Pancreas (tissue), 10 donors: ENCODE measurements at regions not wholly inside any gene's neighbourhood (a gene's known extent, or its start where the extent isn't known, plus 50 kb on each side); places are given as distances from the start of the nearest gene placed in this dataset.
"Not testable (repeated sequence)": the region's sequence is repeated elsewhere in the genome, so short reads cannot be mapped to it uniquely, and the experiment has no call there.

Experiments used
- ATAC-seq, 4 donors: fragments of 200-7000 bp; cut with Tn5 transposase; one replicate each; pipeline versions ENCODE4 v1.8.0 to v1.9.1; 2020; ENCODE audit warnings: mild to moderate bottlenecking in 4 of 4, moderate library complexity in 4 of 4
- DNase-seq, 6 donors: peaks; one replicate each; pipeline ENCODE4 v3.0.0-alpha.2; 2020
- FAIRE-seq: peaks from 2 replicates; lab custom pipeline; 2012; peaks lifted over from hg19 to GRCh38; lab: Jason Lieb, UNC
- H3K27ac ChIP-seq, 4 donors: fragments of 200-600 bp; sonication (generic); 1 replicate in 3 of 4; 2 replicates in 1 of 4; pipeline versions ENCODE4 v1.5.0 to v1.8.0; 2020
- H3K27me3 ChIP-seq, 4 donors: fragments of 200-600 bp; one replicate each; pipeline ENCODE4 v1.8.0; 2021
- H3K36me3 ChIP-seq, 3 donors: fragments of 200-600 bp; sonication (generic) in 1 of 3; one replicate each; pipeline versions ENCODE4 v1.5.0 to v1.8.0; 2020 to 2021
- H3K4me1 ChIP-seq, 3 donors: fragments of 200-600 bp; one replicate each; pipeline ENCODE4 v1.8.0; 2021
- H3K4me3 ChIP-seq, 4 donors: fragments of 200-600 bp; sonication (generic) in 2 of 4; one replicate each; pipeline versions ENCODE4 v1.5.0 to v1.8.0; 2020 to 2021
- H3K9me3 ChIP-seq, 4 donors: fragments of 200-600 bp; one replicate each; pipeline ENCODE4 v1.8.0; 2021
- WGBS, 2 donors: extraction: QIAGEN DNeasy Blood & Tissue Kit; methylation state at CpG; one replicate each; pipeline ENCODE4 v1.1.7; 2013; 5-methylcytosine and 5-hydroxymethylcytosine counted together
- intact Hi-C, 3 donors: fragments of 100-400 bp; cut with DNase I; formaldehyde crosslinking; loops; one replicate each; pipeline versions ENCODE4 v1.11.1 to v1.14.2; 2022
- TF ChIP-seq, protein P1 (sequence below), 4 donors: fragments of 200-600 bp; sonication (generic) in 3 of 4; IDR thresholded peaks; one replicate each; pipeline versions ENCODE4 v1.5.0 to v1.8.0; 2021; ENCODE audit warnings: antibody characterized with exemption in 4 of 4
- donor health status: healthy with polysubstance abuse.
- donor health status: DM: no; HTN: no; CAD: no; lungs with moderate emphysema.
- donor health status: DM: no; HTN: no; CAD: no.
- donor health status: control.
- donor health status: control.
- donor health status: Bipolar disorder and iron deficiency.
- donor health status: DM: yes; HTN: yes; CAD: no.
- donor health status: DM: no; HTN: no; CAD: no.
- donor health status: DM: no; HTN: no; CAD: no.
- donor health status: DM: yes; HTN: yes; CAD: no.

GRCh38 chr17:83205387-83206035 is 126.1 kb downstream of the METRNL start:
- H3K27ac ChIP-seq, FAIRE-seq, intact Hi-C loops, H3K36me3 ChIP-seq, H3K9me3 ChIP-seq, H3K4me1 ChIP-seq, H3K4me3 ChIP-seq, ATAC-seq, H3K27me3 ChIP-seq: not testable (repeated sequence)
- WGBS, 2 donors = 47 to 65% methylated on average over 7 to 31 of the region's 50 CpGs
- TF ChIP-seq, protein P1, sequence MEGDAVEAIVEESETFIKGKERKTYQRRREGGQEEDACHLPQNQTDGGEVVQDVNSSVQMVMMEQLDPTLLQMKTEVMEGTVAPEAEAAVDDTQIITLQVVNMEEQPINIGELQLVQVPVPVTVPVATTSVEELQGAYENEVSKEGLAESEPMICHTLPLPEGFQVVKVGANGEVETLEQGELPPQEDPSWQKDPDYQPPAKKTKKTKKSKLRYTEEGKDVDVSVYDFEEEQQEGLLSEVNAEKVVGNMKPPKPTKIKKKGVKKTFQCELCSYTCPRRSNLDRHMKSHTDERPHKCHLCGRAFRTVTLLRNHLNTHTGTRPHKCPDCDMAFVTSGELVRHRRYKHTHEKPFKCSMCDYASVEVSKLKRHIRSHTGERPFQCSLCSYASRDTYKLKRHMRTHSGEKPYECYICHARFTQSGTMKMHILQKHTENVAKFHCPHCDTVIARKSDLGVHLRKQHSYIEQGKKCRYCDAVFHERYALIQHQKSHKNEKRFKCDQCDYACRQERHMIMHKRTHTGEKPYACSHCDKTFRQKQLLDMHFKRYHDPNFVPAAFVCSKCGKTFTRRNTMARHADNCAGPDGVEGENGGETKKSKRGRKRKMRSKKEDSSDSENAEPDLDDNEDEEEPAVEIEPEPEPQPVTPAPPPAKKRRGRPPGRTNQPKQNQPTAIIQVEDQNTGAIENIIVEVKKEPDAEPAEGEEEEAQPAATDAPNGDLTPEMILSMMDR (IDR thresholded peaks at IDR 0.05) = peak; percentile 48 to 68 (median 52)
- DNase-seq = peak; percentile 42 to 80 (median 68)

- FAIRE-seq, intact Hi-C loops, H3K4me3 ChIP-seq, DNase-seq, H3K27me3 ChIP-seq, H3K27ac ChIP-seq, H3K4me1 ChIP-seq, ATAC-seq, H3K36me3 ChIP-seq, H3K9me3 ChIP-seq: not testable (repeated sequence)
- 74 to 88% methylated on average over 2 of the region's 3 CpGs for WGBS, 2 donors
These were observed 126.6 kb downstream of the METRNL start for GRCh38 chr17:83206036-83206394.

DNA sequence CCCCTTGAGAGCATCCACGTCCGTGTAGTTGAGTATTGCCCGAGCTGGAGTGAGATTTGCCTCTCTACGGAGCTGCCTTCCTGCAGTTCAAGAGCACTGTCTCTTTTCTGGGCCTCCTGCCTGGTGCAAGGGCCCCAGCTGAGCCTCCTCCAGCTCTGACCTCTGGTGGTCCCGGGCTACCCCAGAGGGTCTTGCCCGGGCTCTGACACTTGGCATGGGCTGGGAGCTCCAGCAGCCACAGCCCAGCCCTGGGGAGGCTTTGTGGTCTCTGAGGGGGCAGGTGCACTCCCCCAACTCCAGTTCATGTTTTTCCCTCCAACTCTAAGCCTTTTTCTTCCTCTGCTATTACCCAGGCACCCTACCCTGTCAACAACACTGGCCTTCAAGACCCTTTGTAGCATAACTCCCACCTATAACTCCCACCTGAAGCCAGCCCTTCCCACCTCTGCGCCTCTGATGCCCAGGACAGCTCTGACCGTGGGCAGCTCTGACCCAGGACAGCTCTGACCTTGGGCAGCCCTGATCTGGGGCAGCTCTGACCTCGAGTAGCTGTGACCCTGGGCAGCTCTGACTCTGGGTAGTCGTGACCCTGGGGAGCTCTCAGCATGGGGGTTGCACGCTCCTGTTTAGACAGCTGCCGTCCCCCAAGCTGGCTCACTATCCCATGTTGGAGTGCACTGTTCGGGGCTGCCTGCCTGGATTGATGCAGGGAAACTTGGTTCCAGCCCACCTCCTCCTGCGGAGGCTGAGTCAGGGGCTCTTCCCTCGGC is 127.6 kb downstream of the METRNL start:
- ATAC-seq, intact Hi-C loops, H3K9me3 ChIP-seq, H3K4me3 ChIP-seq, H3K4me1 ChIP-seq, H3K27ac ChIP-seq, FAIRE-seq, H3K27me3 ChIP-seq, H3K36me3 ChIP-seq: not testable (repeated sequence)
- 52 to 65% methylated on average over 9 of the region's 15 CpGs for WGBS, 2 donors
- DNase-seq = peak in 3 of 6 donors; percentile 8 to 46 (median 41)

GRCh38 chr17:83247001-83247400 is 167.6 kb downstream of the METRNL start:
- H3K27me3 ChIP-seq, H3K9me3 ChIP-seq, H3K4me1 ChIP-seq, H3K36me3 ChIP-seq, H3K27ac ChIP-seq, intact Hi-C loops, FAIRE-seq, H3K4me3 ChIP-seq: not testable (repeated sequence)
- no CpG with 5 or more reads among the region's 1 CpG for WGBS, 2 donors
- ATAC-seq (peak in 3 of 4 donors; percentile 60 to 66 (median 60)), DNase-seq (peak; percentile 31 to 83 (median 50))
